SU-DHL-6 (cell line): ENCODE measurements at regions not wholly inside any gene's neighbourhood (a gene's known extent, or its start where the extent isn't known, plus 50 kb on each side); places are given as distances from the start of the nearest gene placed in this dataset.
"Not testable (repeated sequence)": the region's sequence is repeated elsewhere in the genome, so short reads cannot be mapped to it uniquely, and the experiment has no call there.

Source experiments
- H2AFZ ChIP-seq: fragments of 200-600 bp; sonication (generic); 2 replicates; pipeline ENCODE4 v1.6.1; 2014; ENCODE audit warnings: low read depth, mild to moderate bottlenecking, moderate library complexity, mixed read lengths, antibody characterized with exemption, low read length; ENCODE audit not compliant: severe bottlenecking
- H3F3A ChIP-seq: fragments of 200-600 bp; shearing (Covaris generic); 2 replicates; pipeline ENCODE4 v1.6.0; 2016; ENCODE audit warnings: antibody characterized with exemption, mild to moderate bottlenecking; ENCODE audit not compliant: insufficient read depth
- H3K27ac ChIP-seq: fragments of 200-600 bp; sonication (generic); 2 replicates; pipeline ENCODE4 v1.5.1; 2016; ENCODE audit warnings: low read depth, mild to moderate bottlenecking, low read length, moderate library complexity, mixed read lengths
- H3K27me3 ChIP-seq: fragments of 200-600 bp; sonication (generic), shearing (Covaris generic); 2 replicates; pipeline ENCODE4 v1.6.0; 2014; ENCODE audit warnings: mild to moderate bottlenecking, low read length
- H3K36me3 ChIP-seq: fragments of 200-600 bp; sonication (generic); 2 replicates; pipeline ENCODE4 v1.6.1; 2014; ENCODE audit warnings: mild to moderate bottlenecking, low read length, mixed read lengths
- H3K4me2 ChIP-seq: fragments of 300-600, 200-600 bp; shearing (Covaris generic), sonication (generic); 2 replicates; pipeline ENCODE4 v1.6.0; 2014; ENCODE audit warnings: low read length, low read depth, mild to moderate bottlenecking; ENCODE audit not compliant: poor library complexity, severe bottlenecking
- H3K4me3 ChIP-seq: fragments of 200-600 bp; sonication (generic); 2 replicates; pipeline ENCODE4 v1.5.1; 2014; ENCODE audit warnings: antibody characterized with exemption, low read length, mild to moderate bottlenecking, mixed read lengths; ENCODE audit not compliant: insufficient read depth, poor library complexity, severe bottlenecking
- H3K79me2 ChIP-seq: fragments of 200-600 bp; sonication (generic); 2 replicates; pipeline ENCODE4 v1.6.1; 2014; ENCODE audit warnings: mild to moderate bottlenecking, low read length, moderate library complexity; ENCODE audit not compliant: insufficient read depth
- H3K9ac ChIP-seq: fragments of 200-600 bp; sonication (generic); 2 replicates; pipeline ENCODE4 v1.7.0; 2014; ENCODE audit warnings: mild to moderate bottlenecking, low read length
- H3K9me2 ChIP-seq: fragments of 200-600 bp; sonication (generic); replicated peaks from 2 replicates; pipeline ENCODE4 v1.6.1; 2014; ENCODE audit warnings: low read length; ENCODE audit not compliant: insufficient read depth
- H3K9me3 ChIP-seq: fragments of 200-600 bp; sonication (generic); 2 replicates; pipeline ENCODE4 v1.6.1; 2014; ENCODE audit warnings: low read length, mixed read lengths; ENCODE audit not compliant: insufficient read depth
- H4K20me1 ChIP-seq: fragments of 200-600 bp; sonication (generic); 2 replicates; pipeline ENCODE4 v1.6.1; 2014; ENCODE audit warnings: low read depth, mild to moderate bottlenecking, antibody characterized with exemption, low read length, moderate library complexity, mixed read lengths
- EZH2phosphoT487 ChIP-seq: fragments of 200-600 bp; sonication (generic), shearing (Covaris generic); conservative IDR thresholded peaks from 2 replicates; pipeline ENCODE4 v1.6.1; 2018; ENCODE audit warnings: mild to moderate bottlenecking, antibody characterized with exemption, low read length, moderate library complexity, mixed read lengths
- TF ChIP-seq, protein P1 (sequence below): fragments of 200-600 bp; sonication (generic); IDR thresholded peaks from one replicate; pipeline ENCODE4 v1.5.1; 2017; ENCODE audit warnings: antibody characterized with exemption, mild to moderate bottlenecking, low read length, moderate library complexity; ENCODE audit not compliant: insufficient read depth, poor library complexity, severe bottlenecking

DNA sequence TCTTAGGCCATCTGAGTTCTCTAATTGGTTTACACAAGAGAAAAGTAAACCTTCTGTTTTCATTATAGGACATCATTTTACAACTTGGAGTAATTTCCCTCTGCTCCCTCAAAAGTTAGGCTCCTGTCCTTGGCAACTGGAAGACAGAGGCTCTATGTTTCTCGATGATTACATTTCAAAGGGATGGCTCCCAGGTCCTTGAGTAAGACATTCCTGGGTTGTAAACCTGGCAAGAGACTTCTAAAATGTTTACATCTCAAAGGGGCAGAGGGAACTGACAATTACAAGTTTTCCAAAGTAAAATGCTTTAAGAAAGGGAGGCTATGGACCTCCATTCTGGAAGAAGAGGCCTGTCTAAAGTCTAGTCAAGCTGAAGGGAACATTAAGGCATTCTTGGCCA, 268.3 kb upstream of the REG3G start:
- Histone ChIP-seq H3K9me2 (no peaks in the 10 kb centered on the region), H3K9me3 (no peaks in the 10 kb centered on the region), H2AFZ (no peak overlapping the region), H3K36me3 (no peaks in the 10 kb centered on the region), H4K20me1 (no peaks in the 10 kb centered on the region), H3F3A (no peaks in the 10 kb centered on the region), H3K9ac (no peak overlapping the region), H3K4me2 (no peak overlapping the region), H3K27me3 (no peaks in the 10 kb centered on the region), H3K4me3 (no peak overlapping the region), H3K79me2 (no peaks in the 10 kb centered on the region), H3K27ac (no peak overlapping the region)
- TF ChIP-seq EZH2phosphoT487 = no peak
- TF ChIP-seq, protein P1, sequence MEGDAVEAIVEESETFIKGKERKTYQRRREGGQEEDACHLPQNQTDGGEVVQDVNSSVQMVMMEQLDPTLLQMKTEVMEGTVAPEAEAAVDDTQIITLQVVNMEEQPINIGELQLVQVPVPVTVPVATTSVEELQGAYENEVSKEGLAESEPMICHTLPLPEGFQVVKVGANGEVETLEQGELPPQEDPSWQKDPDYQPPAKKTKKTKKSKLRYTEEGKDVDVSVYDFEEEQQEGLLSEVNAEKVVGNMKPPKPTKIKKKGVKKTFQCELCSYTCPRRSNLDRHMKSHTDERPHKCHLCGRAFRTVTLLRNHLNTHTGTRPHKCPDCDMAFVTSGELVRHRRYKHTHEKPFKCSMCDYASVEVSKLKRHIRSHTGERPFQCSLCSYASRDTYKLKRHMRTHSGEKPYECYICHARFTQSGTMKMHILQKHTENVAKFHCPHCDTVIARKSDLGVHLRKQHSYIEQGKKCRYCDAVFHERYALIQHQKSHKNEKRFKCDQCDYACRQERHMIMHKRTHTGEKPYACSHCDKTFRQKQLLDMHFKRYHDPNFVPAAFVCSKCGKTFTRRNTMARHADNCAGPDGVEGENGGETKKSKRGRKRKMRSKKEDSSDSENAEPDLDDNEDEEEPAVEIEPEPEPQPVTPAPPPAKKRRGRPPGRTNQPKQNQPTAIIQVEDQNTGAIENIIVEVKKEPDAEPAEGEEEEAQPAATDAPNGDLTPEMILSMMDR = no peak

DNA sequence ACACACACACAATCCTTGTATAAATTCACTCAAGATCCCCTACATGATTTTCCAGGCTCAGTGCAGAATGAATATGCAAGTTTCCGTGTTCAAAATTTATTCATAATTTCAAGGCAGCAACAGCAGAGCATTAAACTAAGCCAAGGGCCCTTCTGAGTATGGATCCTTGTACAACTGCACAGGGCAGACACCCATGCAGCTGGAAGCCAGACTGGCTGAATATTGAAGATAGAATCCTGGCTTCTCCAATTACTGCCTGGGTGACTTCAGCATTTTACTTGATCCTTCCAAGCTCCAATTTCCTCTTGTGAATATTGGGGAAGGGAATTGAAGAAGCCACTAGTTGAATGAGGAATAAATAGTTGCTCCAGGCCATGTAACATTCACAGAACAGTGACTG, 267.9 kb upstream of the REG3G start:
- Histone ChIP-seq H3K9me2 (no peaks in the 10 kb centered on the region), H3K9me3 (no peaks in the 10 kb centered on the region), H3K79me2 (no peaks in the 10 kb centered on the region), H3K27me3 (no peaks in the 10 kb centered on the region), H4K20me1 (no peaks in the 10 kb centered on the region), H3K9ac (no peak overlapping the region), H3K36me3 (no peaks in the 10 kb centered on the region), H3K27ac (no peak overlapping the region), H3F3A (no peaks in the 10 kb centered on the region), H3K4me3 (no peak overlapping the region), H2AFZ (no peak overlapping the region), H3K4me2 (no peak overlapping the region)
- no peak for TF ChIP-seq EZH2phosphoT487
- TF ChIP-seq, protein P1 = no peak

DNA sequence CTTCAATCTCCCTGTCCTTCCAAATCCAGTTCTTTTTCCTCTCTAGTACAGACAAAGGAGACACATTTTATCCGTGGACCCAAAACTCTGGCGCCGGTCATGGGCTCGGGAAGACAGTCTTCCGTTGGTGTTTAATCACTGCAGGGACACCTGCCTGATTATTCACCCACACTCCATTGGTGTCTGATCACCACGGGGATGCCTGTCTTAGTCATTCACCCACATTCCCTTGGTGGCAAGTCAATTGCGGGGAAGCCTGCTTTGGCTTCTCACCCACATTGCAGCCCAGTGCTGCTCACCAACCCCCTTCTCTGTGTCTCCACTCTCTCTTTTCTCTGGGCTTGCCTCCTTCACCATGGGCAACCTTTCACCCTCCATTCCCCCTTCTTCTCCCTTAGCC, 266.7 kb upstream of the REG3G start:
- H3K9ac ChIP-seq, H3K27ac ChIP-seq, H4K20me1 ChIP-seq, H3K9me2 ChIP-seq, H3K27me3 ChIP-seq, H3F3A ChIP-seq, H3K9me3 ChIP-seq, H3K36me3 ChIP-seq, H3K4me3 ChIP-seq, H2AFZ ChIP-seq, H3K79me2 ChIP-seq, H3K4me2 ChIP-seq: not testable (repeated sequence)

DNA sequence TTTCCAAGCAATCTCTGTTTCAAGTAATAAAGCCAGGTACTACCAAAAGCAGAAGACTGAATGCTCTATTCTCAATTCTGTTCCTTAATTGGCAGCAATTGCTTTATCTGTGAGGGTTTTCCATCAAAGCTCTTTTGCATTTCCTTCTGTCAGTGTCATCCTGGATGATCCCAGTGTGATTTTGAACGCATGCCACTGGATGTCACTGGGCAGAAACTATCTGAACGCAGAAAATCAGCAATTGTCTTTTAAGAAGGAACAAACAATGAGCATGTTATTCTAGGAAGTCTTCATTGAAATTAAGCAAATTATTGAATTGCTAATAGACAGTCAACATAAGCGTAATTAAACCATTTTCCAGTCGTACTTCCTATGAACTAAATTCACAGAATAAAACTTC, 259.0 kb upstream of the REG3G start:
- TF ChIP-seq, protein P1 = no peak
- TF ChIP-seq EZH2phosphoT487 = no peak
- H3F3A ChIP-seq = no peaks in the 10 kb centered on the region
- no peak overlapping the region for H3K27ac ChIP-seq
- H3K9me3 ChIP-seq = no peaks in the 10 kb centered on the region
- H3K27me3 ChIP-seq = no peaks in the 10 kb centered on the region
- no peak overlapping the region for H3K9ac ChIP-seq
- no peak overlapping the region for H2AFZ ChIP-seq
- no peaks in the 10 kb centered on the region for H3K79me2 ChIP-seq
- H3K36me3 ChIP-seq = no peaks in the 10 kb centered on the region
- no peaks in the 10 kb centered on the region for H4K20me1 ChIP-seq
- no peak overlapping the region for H3K4me2 ChIP-seq
- no peaks in the 10 kb centered on the region for H3K9me2 ChIP-seq
- no peak overlapping the region for H3K4me3 ChIP-seq
